Stimulated activated naive CD4-positive, alpha-beta T cell (primary cell): ENCODE measurements at regions not wholly inside any gene's neighbourhood (a gene's known extent, or its start where the extent isn't known, plus 50 kb on each side); places are given as distances from the start of the nearest gene placed in this dataset.

Experiments
- DNase-seq, 6 experiments: peaks; one replicate each; lab custom pipeline; 2025; lab: John Stamatoyannopoulos, UW

- no peak for DNase-seq
Observed at GRCh38 chr1:195376190-195376589, 1232.0 kb downstream of the KCNT2 start.

GRCh38 chr1:195373856-195374255, 1234.4 kb downstream of the KCNT2 start:
- DNase-seq = no peak

- DNase-seq = no peak
Observed at GRCh38 chr1:195345149-195345548, 1263.1 kb downstream of the KCNT2 start.

- no peak for DNase-seq
Observed at GRCh38 chr1:195337646-195338045, 1270.6 kb downstream of the KCNT2 start.

- no peak for DNase-seq
Observed at GRCh38 chr1:195336812-195337211, 1271.4 kb downstream of the KCNT2 start.

GRCh38 chr1:195335541-195335940, 1272.7 kb downstream of the KCNT2 start:
- no peak for DNase-seq

GRCh38 chr1:195332102-195332501, 1276.1 kb downstream of the KCNT2 start:
- no peak for DNase-seq

GRCh38 chr1:195328681-195329080, 1279.6 kb downstream of the KCNT2 start:
- DNase-seq = no peak

GRCh38 chr1:195328102-195328501, 1280.1 kb downstream of the KCNT2 start:
- DNase-seq = no peak

- DNase-seq = no peak
Observed at GRCh38 chr1:195327361-195327760, 1280.9 kb downstream of the KCNT2 start.

- no peak for DNase-seq
Observed at GRCh38 chr1:195326325-195326724, 1281.9 kb downstream of the KCNT2 start.

GRCh38 chr1:195325181-195325580, 1283.1 kb downstream of the KCNT2 start:
- no peak for DNase-seq

- no peak for DNase-seq
Observed at GRCh38 chr1:195306281-195306680, 1302.0 kb downstream of the KCNT2 start.

- DNase-seq = no peak
Observed at GRCh38 chr1:195294911-195295310, 1313.3 kb downstream of the KCNT2 start.

- no peak for DNase-seq
Observed at GRCh38 chr1:195278644-195279043, 1329.6 kb downstream of the KCNT2 start.

- DNase-seq = no peak
Observed at GRCh38 chr1:195275710-195276109, 1332.5 kb downstream of the KCNT2 start.

GRCh38 chr1:195251900-195252299, 1356.3 kb downstream of the KCNT2 start:
- no peak for DNase-seq

- no peak for DNase-seq
Observed at GRCh38 chr1:195243492-195243891, 1364.7 kb downstream of the KCNT2 start.

GRCh38 chr1:195241066-195241465, 1367.2 kb downstream of the KCNT2 start:
- no peak for DNase-seq

- no peak for DNase-seq
Observed at GRCh38 chr1:195238313-195238712, 1369.9 kb downstream of the KCNT2 start.

GRCh38 chr1:195236991-195237889, 1371.0 kb downstream of the KCNT2 start:
- DNase-seq = no peak

GRCh38 chr1:195218428-195219212, 1389.6 kb downstream of the KCNT2 start:
- no peak for DNase-seq

GRCh38 chr1:195202241-195202640, 1406.0 kb downstream of the KCNT2 start:
- DNase-seq = no peak
